Activated T-cell treated with anti-CD3 and anti-CD28 coated beads, Interleukin-2, amount 50 U/mL, for 1 hour (primary cell): ENCODE measurements at regions not wholly inside any gene's neighbourhood (a gene's known extent, or its start where the extent isn't known, plus 50 kb on each side); places are given as distances from the start of the nearest gene placed in this dataset.
"Not testable (repeated sequence)": the region's sequence is repeated elsewhere in the genome, so short reads cannot be mapped to it uniquely, and the experiment has no call there.

Experiments
- DNase-seq: peaks from one replicate; pipeline ENCODE4 v3.0.0-alpha.2; 2020

GRCh38 chr16:11416228-11417001 is 71.2 kb downstream of the RMI2 start:
- DNase-seq: no peak

- DNase-seq: no peak
These were observed 72.2 kb downstream of the RMI2 start for GRCh38 chr16:11417487-11417886.

DNA sequence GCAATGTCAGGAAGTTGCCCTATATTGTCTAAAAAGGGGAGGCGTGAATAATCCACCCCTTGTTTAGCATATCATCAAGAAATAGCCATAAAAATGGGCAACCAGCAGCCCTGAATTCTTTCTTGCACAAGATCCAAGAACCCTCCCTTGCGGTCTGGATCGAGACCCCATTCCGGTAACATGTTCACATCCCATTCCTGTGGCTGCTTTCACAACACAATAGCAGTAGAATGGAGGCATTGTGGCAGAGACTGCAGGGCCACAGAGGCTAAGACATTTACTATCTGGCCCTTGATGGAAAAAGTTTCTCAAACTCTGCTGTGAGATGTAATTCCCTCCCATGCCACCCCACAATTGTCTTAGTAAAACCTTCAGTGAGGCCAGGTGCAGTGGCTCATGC is 73.2 kb downstream of the RMI2 start:
- no peak for DNase-seq

DNA sequence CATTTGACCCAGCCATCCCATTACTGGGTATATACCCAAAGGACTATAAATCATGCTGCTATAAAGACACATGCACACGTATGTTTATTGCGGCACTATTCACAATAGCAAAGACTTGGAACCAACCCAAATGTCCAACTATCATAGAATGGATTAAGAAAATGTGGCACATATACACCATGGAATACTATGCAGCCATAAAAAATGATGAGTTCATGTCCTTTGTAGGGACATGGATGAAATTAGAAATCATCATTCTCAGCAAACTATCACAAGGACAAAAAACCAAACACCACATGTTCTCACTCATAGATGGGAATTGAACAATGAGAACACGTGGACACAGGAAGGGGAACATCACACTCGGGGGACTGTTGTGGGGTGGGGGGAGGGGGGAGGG is 74.8 kb downstream of the RMI2 start:
- DNase-seq: not testable (repeated sequence)

- DNase-seq: no peak
These were observed 75.6 kb downstream of the RMI2 start for GRCh38 chr16:11420895-11421294.

GRCh38 chr16:11422381-11423314 is 77.4 kb downstream of the RMI2 start:
- no peak for DNase-seq

DNA sequence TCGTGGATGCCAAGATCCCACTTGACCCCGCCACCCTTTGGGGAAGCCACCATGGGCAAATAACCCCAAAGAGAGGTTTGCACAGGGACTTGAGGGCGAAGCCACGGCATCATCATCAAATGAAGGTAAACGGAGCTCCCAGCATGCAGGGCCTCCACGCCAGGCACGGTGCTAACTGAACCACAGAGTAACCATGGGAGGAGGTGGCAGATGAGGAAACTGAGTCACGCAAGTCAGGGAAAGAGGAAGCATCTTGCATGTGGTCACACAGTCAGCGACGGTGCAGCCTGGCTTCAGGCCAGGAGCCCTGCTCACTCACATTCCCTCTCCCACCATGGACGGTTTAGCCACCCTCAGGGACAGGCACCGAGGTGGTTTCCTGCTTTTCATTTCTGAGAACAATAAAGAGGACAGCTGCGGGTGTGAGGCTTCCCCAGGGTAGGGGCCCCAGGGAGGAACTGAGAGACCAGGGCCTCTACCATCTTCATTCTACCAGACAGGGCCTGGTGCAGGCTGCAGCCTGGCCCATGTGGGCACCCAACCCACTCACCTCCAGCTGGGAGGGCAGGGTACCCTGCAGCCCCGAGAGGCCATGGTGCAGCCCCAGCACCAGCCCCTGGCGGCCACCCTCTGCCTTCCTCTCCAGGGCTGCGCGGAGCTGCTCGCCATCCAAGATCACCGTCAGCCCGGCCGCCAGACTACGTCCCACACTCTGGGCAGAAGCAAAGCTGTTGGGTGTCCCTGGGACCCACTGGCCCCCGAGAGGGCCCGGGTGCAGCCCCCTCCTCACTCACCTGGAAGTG is 78.3 kb downstream of the RMI2 start:
- no peak for DNase-seq

DNA sequence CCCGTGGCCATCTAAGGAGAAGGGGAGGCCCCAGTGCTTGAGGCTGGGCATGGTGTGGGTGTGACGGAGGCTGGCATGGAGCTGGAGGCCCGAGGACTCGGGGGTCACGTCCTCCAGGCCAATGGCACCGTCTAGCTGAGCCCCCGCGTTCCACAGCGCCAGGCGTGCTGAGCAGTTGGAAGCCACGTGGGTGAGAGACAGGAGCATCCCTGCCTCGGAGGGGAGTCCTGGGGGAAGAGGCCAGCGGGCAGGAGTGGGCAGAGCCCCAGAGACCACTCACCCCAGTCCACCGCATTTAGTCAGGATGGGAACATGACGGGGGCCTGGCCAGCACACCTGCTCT is 78.8 kb downstream of the RMI2 start:
- DNase-seq: no peak

DNA sequence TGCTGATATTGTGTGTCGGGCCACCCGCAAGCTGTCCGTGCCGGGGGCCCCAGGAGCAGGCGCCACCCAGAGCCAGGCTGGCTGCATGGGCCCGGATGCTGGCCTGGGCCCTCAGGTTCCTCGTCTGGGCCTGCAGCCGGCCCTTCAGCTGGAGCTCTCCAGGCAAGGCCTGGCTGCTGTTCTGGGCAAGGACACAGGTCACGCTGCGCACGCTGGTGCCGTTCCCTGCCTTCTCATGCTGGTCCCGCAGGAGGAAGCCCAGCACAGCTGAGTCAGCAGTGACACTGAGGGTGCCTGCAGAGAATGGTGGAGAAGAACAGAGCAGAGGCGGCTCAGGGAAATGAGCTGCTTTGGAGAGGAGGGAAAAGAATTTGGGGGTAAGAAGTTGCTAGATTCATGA is 79.9 kb downstream of the RMI2 start:
- no peak for DNase-seq

DNA sequence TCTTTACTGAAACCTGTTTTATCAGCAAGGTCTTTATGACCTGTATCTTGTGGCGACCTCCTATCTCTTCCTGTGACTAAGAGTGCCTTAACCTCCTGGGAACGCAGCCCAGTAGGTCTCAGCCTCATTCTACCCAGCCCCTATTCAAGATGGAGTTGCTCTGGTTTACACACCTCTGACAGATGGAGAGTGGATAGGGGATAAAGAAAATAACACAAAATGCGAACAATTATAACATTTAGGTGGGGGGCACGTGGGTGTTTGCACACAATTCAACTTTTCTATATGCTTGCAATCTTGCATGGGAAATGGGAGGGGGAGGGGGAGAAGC is 83.3 kb downstream of the RMI2 start:
- no peak for DNase-seq

DNA sequence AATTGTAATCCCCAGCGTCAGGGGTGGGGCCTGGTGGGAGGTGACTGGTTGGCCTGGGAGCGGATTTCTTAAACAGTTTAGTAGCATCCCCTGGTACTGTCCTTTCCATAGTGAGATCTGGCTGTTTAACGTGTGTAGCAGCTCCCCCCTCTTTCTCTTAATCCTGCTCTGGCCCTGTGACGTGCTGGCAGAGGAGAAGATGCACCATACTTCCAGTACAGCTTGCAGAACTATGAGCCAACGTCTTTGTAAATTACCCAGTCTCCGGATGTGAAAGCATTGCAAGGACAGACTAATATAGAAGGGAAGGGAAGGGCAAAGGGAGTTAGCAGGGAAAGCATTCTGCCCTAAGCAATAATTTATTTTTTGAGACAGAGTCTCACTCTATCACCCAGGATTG is 83.9 kb downstream of the RMI2 start:
- no peak for DNase-seq

DNA sequence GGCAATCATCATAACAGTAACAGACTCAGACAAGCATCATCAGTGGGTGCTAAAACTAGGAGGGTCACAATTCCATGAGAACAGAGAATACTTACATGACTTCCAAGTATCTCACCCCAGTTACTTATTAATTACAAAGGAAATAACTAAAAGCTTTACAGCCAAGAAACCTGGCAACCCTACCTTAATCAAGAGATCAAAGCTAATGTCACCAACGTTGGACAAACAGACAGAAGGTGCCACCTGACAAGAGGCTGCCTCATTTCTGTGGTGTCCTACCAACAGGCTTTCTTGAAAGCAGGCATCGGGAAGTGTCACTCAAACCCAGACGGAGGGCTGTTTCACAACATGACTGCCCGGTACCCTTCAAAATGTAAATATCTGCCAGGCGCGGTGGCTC is 84.6 kb downstream of the RMI2 start:
- no peak for DNase-seq

GRCh38 chr16:11430601-11431317 is 85.5 kb downstream of the RMI2 start:
- no peak for DNase-seq

- DNase-seq: no peak
These were observed 86.7 kb downstream of the RMI2 start for GRCh38 chr16:11431915-11432465.

DNA sequence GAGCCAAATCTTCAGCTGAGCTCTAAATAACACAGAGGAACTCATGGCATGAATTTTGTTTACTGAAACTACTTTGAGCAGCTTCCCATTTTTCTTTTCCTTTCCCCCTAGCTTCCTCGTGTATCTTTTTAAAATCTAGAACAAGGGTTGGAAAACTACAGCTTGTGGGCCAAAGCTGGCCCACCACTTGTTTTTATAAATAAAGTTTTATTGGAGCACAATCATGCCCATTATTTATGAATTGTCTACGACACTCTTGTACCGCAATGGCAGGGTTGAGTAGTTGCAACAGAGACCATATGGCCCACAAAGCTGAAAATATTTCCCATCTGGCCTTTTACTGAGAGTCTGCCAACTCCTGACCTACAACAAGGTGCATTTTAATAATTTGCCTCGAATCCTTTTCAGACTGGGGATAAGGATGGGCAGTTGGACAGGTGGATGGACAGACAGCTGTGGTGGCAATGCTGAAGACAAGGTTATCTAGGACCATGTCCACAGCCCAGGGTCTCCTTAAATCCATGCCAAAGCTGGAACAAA is 87.7 kb downstream of the RMI2 start:
- no peak for DNase-seq

DNA sequence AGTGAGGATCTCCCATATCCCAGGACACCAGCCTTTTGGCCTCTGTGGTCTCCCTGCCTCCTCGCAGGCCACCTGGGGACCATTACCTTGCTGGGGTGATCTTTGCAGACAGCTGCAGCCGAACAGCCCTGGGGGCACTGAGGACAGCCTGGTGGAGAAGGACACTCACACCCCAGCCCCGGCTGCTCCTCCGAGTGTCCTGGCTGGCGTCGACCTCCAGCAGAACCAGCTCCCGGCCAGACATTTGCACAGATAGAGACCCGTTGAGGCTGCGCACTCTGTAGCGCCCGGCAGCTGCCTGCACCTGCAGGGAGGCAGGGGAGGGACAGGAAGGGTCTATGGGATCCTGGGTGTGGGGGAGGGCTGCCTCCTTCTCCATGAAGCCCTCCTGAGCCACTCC is 90.3 kb downstream of the RMI2 start:
- DNase-seq: no peak

GRCh38 chr16:11437069-11437468 is 91.8 kb downstream of the RMI2 start:
- DNase-seq: no peak

GRCh38 chr16:11439790-11440656 is 94.8 kb downstream of the RMI2 start:
- no peak for DNase-seq

DNA sequence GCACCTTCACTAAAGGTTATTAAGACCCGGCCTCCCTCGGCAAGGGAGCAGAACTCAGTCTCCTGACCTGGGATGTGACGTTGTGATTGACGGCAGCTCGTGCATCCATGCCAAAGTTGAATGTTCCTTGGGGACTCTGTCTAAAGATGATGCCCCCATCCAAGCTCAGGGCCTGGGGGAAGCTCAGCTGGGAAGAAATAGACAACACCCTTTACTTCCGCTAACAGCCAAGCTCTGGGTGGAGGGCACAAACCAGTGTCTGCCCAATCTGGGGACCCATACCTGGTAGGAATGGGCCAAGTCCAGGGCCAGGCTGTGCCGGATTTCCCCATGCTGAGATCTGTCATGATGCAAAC is 95.4 kb downstream of the RMI2 start:
- DNase-seq: no peak

DNA sequence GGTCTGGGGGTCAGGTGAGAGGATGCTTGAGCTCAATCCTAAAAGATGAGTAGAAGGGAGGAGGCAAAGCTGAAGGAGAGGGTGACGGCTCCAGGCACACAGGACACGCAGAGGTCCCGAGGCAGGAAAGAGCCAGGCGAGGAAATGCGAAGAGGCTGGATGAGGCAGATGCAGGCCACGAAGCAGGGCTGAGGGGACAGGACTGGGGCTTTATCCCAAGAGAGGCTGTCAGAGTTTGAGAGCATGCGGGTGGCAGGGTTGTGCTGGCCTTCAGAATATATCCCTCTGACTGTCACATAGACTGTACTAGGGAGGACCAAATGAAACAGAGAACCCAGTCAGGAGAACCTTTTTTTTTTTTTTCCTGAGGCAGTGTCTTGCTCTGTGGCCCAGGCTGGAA is 100.2 kb downstream of the RMI2 start:
- DNase-seq: no peak

DNA sequence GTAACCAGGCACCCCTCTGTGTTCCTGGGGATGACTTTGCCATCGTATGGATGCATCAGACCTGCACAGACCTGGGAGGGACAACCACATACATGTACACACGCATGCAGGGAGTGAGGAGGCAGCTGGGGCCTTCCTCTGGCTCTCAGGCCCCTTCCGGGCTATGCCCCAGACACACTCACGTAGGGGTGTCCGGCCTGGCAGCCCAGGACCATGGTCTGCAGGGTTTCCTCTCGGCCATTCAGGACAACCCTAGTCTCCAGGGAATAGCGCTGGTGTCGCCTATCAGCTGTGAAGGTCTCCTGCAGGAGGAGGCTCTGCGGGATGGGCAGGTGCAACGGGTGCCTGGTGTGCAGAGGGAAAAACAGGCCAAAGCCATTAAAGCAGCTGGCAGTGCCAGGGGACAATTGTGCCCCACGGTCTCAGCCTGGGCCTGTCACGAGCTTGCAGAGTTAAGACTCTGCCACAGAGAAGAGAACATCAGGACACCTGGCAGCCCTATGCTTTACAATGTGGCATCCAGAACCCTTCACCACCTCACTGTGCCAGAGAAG is 101.4 kb downstream of the RMI2 start:
- DNase-seq: no peak
